HG03175 (cell line): ENCODE measurements at regions not wholly inside any gene's neighbourhood (a gene's known extent, or its start where the extent isn't known, plus 50 kb on each side); places are given as distances from the start of the nearest gene placed in this dataset.

Experiments
- ATAC-seq: cut with Tn5 transposase; IDR thresholded peaks from one replicate; pipeline ENCODE4 v1.9.1; 2021; ENCODE audit warnings: mild to moderate bottlenecking, moderate library complexity; ENCODE audit not compliant: unreplicated experiment

DNA sequence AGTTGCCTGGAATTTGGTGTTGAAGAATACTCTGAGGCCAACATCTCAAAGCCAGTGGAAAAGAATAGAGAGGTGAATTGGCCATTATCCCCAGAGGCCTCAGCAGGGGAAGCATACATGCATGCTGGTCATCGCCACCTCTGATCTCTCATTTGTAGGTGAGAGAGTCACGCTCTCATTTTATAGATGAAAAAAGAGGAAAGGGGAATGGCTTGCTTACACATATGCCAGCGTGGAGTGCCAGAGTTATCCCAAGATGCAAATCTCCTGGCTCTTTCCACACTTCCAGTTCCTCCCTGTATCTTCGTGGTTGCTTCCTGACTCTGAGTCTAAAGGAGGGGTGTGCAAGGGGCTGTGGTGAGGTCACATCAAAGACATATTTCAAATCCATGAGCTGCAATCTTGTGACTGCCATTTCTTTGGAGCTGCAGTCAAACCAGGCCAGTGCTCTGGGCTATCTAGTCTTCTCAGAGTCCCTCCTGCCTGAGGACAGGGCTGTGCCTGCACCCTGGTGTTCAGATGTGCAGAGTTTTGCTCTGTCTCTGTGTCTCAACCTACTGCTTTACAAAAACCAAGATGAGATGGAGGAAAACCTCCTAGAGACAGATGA is 324.7 kb downstream of the MYCN start:
- no peak for ATAC-seq

- ATAC-seq = no peak
These were observed 324.1 kb downstream of the MYCN start for GRCh38 chr2:16264491-16264890.

GRCh38 chr2:16263241-16263890 is 323.0 kb downstream of the MYCN start:
- ATAC-seq = no peak

- ATAC-seq = no peak
These were observed 322.3 kb downstream of the MYCN start for GRCh38 chr2:16262526-16263178.

- ATAC-seq = no peak
These were observed 321.4 kb downstream of the MYCN start for GRCh38 chr2:16261791-16262190.

DNA sequence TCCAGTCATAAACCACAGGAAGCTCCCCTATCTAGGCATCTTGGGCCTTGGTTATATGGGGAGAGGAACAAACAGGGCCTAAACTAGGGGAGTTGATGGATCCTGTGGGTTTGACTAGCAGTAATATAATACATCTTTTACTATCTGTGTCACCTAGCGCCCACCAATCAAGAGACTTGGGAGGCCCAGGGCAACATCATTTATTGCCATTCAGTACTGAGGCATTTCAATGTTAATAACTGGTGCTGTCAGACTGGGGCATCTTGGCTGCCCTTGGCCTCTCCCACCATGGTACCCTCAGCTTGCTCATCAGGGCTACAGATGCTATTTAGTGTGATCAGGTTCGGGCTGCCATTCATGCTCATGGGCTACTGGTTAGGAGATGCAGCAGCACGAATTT is 320.7 kb downstream of the MYCN start:
- ATAC-seq = no peak

DNA sequence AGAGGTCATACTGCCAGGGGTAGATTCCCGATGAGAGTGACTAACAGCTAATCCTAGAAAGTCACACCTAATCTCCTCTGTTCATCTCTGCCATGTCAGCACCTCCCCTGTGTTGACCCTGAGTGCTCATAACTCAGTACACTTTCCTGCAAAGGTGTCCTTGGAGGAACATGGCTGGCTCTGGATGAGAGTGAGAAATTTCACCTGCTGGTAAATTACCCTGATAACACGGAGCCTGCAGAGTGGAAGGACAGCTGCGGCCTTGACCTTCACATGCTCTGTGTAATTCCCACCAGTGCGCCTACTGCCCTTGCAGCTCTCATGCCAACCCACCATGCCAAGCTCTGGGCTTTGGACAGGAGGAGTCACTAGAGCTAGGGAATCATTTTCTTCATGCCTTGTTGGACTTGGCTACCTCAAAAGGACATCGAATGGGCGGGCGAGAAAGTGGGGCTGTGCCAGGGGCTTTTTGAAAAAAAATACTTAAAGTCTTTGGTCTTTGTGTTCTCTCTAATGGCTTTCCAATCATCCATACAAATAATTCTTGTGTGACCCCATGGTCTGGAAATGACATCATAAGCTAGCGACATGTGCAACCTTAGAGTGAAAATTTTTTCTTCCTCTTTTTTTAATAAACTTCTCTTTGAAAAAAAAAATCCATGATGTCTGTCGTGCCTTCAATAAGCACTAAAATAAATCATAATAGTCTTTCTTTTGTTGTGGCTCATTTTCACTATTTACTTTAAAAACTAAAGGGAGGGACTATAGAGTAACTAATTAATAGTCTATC is 319.9 kb downstream of the MYCN start:
- ATAC-seq = no peak

DNA sequence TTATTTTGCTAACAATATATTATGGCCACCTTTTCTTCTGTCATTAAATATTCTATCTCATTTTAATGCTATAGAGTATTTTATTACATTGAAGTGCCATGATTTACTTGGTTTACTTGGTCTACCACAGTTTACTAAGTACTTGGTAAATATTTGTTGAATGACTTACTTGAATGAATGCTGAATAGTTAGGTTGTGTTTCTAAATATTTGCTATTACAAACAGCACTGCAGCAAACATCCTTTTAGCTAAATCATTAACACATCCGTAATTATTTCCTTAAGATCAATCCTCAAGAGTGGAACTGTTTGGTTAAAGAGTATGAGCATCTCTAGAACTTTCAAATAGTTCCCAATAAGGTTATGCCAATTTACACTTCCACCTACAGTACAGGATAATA is 318.7 kb downstream of the MYCN start:
- no peak for ATAC-seq

- no peak for ATAC-seq
These were observed 318.0 kb downstream of the MYCN start for GRCh38 chr2:16258350-16258749.

GRCh38 chr2:16257322-16258028 is 317.1 kb downstream of the MYCN start:
- ATAC-seq = no peak

- ATAC-seq = no peak
These were observed 316.4 kb downstream of the MYCN start for GRCh38 chr2:16256601-16257321.

- ATAC-seq = no peak
These were observed 314.8 kb downstream of the MYCN start for GRCh38 chr2:16255120-16255519.

- no peak for ATAC-seq
These were observed 314.1 kb downstream of the MYCN start for GRCh38 chr2:16254356-16254965.

GRCh38 chr2:16253291-16253690 is 312.9 kb downstream of the MYCN start:
- ATAC-seq = no peak

GRCh38 chr2:16252891-16253290 is 312.5 kb downstream of the MYCN start:
- no peak for ATAC-seq

DNA sequence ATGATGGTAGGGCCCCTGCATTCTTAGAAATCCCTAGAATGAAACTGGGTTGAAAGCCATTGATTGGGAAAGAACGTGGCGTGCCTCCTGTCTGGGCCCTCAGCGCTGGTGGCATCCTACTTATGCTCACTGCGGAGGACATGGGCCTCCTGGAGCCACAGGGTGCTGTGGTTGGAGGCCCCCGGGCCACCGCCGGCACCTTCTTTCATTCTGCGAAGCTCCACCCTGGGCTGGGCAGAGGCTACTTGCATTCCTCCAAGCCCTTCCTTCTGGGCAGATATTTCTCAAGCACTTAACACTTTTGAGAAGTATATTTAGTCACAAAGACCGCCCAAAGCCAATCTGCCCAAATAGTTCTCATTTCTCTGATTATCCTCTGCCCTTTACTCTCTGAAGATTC is 311.9 kb downstream of the MYCN start:
- ATAC-seq = no peak

- ATAC-seq = no peak
These were observed 311.3 kb downstream of the MYCN start for GRCh38 chr2:16251511-16252225.

- no peak for ATAC-seq
These were observed 310.5 kb downstream of the MYCN start for GRCh38 chr2:16250886-16251285.

DNA sequence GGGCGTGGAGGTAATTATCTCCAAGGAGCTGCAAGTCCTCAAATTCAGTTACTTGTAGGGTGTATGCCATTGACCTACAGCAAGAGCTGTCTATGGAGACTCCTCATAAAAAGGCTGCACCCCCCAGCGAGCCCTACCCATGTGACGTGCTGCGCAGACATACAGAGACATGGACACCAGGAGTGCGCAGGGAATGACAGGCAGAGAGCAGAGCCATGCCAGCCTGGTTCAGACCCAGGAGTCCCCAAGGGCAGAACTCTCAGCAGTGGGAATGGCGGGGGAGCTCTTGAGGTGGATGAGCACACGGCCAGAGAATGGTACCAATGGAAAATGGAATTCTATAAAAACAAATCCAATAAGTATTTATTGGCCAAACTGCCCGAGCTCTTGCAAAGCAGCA is 310.1 kb downstream of the MYCN start:
- ATAC-seq = no peak
